ENCODE measurements at regions not wholly inside any gene's neighbourhood (a gene's known extent, or its start where the extent isn't known, plus 50 kb on each side); places are given as distances from the start of the nearest gene placed in this dataset.

GRCh38 chr20:54405540-54405939 is 69.9 kb upstream of the DOK5 start:
- no peak overlapping the region for H3K27ac ChIP-seq (ENCODE audit: low read depth in 1 of 2, low read length in 1 of 2)
- 92 to 97% methylated on average over 2 of the region's 2 CpGs for WGBS, 2 donors
- H3K36me3 ChIP-seq (ENCODE audit: control insufficient read depth in 4 of 4, insufficient read depth in 4 of 4, low read length in 4 of 4) = no peaks in the 10 kb centered on the region
- DNase-seq (no peak), ATAC-seq (ENCODE audit: insufficient read depth, low FRiP score) (no peak)
- no peak for TF ChIP-seq CTCF (IDR thresholded peaks at IDR 0.05; ENCODE audit: control extremely low read depth, extremely low read depth)
- no peaks in the 10 kb centered on the region for H3K9me3 ChIP-seq (ENCODE audit: control insufficient read depth in 4 of 4, insufficient read depth in 3 of 4, low read length in 3 of 4)
- H3K27me3 ChIP-seq (ENCODE audit: control insufficient read depth in 3 of 3, insufficient read depth in 3 of 3, low read length in 2 of 3) = no peaks in the 10 kb centered on the region
- no peak overlapping the region for H3K9ac ChIP-seq (ENCODE audit: insufficient read depth in 1 of 2, low read length in 2 of 2)
- no peak overlapping the region for H3K4me3 ChIP-seq
- H3K4me1 ChIP-seq (ENCODE audit: control insufficient read depth in 5 of 5, insufficient read depth in 5 of 5, low read length in 5 of 5) = no peaks in the 10 kb centered on the region

- ATAC-seq (ENCODE audit: insufficient read depth, low FRiP score) = no peak
- 80 to 82% methylated on average over 6 of the region's 6 CpGs for WGBS, 2 donors
- no peaks in the 10 kb centered on the region for H3K4me1 ChIP-seq (ENCODE audit: control insufficient read depth in 5 of 5, insufficient read depth in 5 of 5, low read length in 5 of 5)
Measured at GRCh38 chr20:54407459-54407858, 67.9 kb upstream of the DOK5 start.

DNA sequence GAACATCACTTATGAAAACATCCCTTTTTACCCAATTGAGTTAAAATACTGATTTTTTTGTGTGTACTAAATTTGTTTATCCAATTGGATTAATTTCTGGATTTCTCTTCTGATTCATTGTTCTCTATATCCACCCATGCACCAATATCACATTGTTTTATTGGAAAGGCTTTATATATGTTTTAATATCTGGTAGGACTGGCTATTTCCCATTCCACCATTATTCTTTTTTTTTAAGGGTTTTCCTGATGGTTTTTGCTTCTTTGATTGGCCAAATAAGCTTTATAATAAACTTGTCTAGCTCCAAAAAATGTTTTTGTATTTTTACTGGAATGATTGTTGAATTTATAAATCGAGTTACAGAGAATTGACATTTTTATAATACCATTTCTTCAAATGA is 59.4 kb upstream of the DOK5 start:
- H3K4me1 ChIP-seq (ENCODE audit: control insufficient read depth in 5 of 5, insufficient read depth in 5 of 5, low read length in 5 of 5) = no peaks in the 10 kb centered on the region
- no peak overlapping the region for H3K27ac ChIP-seq (ENCODE audit: low read depth in 1 of 2, low read length in 1 of 2)
- H3K27me3 ChIP-seq (ENCODE audit: control insufficient read depth in 3 of 3, insufficient read depth in 3 of 3, low read length in 2 of 3) = peaks cover 0 to 4% (median 0%) of the 10 kb centered on the region in 3 donors
- no peaks in the 10 kb centered on the region for H3K36me3 ChIP-seq (ENCODE audit: control insufficient read depth in 4 of 4, insufficient read depth in 4 of 4, low read length in 4 of 4)
- no peak overlapping the region for H3K9ac ChIP-seq (ENCODE audit: insufficient read depth in 1 of 2, low read length in 2 of 2)
- no peak for DNase-seq
- no peak overlapping the region for H3K4me3 ChIP-seq
- WGBS, 2 donors = 54 to 78% methylated on average over 1 of the region's 1 CpG
- no peak for ATAC-seq (ENCODE audit: insufficient read depth, low FRiP score)
- TF ChIP-seq CTCF (IDR thresholded peaks at IDR 0.05; ENCODE audit: control extremely low read depth, extremely low read depth) = no peak
- H3K9me3 ChIP-seq (ENCODE audit: control insufficient read depth in 4 of 4, insufficient read depth in 3 of 4, low read length in 3 of 4) = no peaks in the 10 kb centered on the region

More at GRCh38 chr20:54407459-54407858, 67.9 kb upstream of the DOK5 start:
- Histone ChIP-seq H3K27me3 (ENCODE audit: control insufficient read depth in 3 of 3, insufficient read depth in 3 of 3, low read length in 2 of 3) (no peaks in the 10 kb centered on the region), H3K9me3 (ENCODE audit: control insufficient read depth in 4 of 4, insufficient read depth in 3 of 4, low read length in 3 of 4) (no peaks in the 10 kb centered on the region), H3K4me3 (no peak overlapping the region), H3K27ac (ENCODE audit: low read depth in 1 of 2, low read length in 1 of 2) (no peak overlapping the region), H3K9ac (ENCODE audit: insufficient read depth in 1 of 2, low read length in 2 of 2) (no peak overlapping the region), H3K36me3 (ENCODE audit: control insufficient read depth in 4 of 4, insufficient read depth in 4 of 4, low read length in 4 of 4) (no peaks in the 10 kb centered on the region)
- DNase-seq = no peak
- TF ChIP-seq CTCF (IDR thresholded peaks at IDR 0.05; ENCODE audit: control extremely low read depth, extremely low read depth) = no peak

- TF ChIP-seq CTCF (IDR thresholded peaks at IDR 0.05; ENCODE audit: control extremely low read depth, extremely low read depth) = no peak
- H3K27me3 ChIP-seq (ENCODE audit: control insufficient read depth in 3 of 3, insufficient read depth in 3 of 3, low read length in 2 of 3) = peaks cover 0 to 4% (median 0%) of the 10 kb centered on the region in 3 donors
- 74 to 87% methylated on average over 4 of the region's 4 CpGs for WGBS, 2 donors
Measured at GRCh38 chr20:54416770-54417169, 58.6 kb upstream of the DOK5 start.

More at GRCh38 chr20:54416770-54417169, 58.6 kb upstream of the DOK5 start:
- H3K9ac ChIP-seq (ENCODE audit: insufficient read depth in 1 of 2, low read length in 2 of 2) = no peak overlapping the region
- no peak for ATAC-seq (ENCODE audit: insufficient read depth, low FRiP score)
- no peak overlapping the region for H3K27ac ChIP-seq (ENCODE audit: low read depth in 1 of 2, low read length in 1 of 2)
- no peak overlapping the region for H3K4me3 ChIP-seq
- DNase-seq = no peak
- H3K9me3 ChIP-seq (ENCODE audit: control insufficient read depth in 4 of 4, insufficient read depth in 3 of 4, low read length in 3 of 4) = no peaks in the 10 kb centered on the region
- no peaks in the 10 kb centered on the region for H3K4me1 ChIP-seq (ENCODE audit: control insufficient read depth in 5 of 5, insufficient read depth in 5 of 5, low read length in 5 of 5)
- no peaks in the 10 kb centered on the region for H3K36me3 ChIP-seq (ENCODE audit: control insufficient read depth in 4 of 4, insufficient read depth in 4 of 4, low read length in 4 of 4)
